Suprapubic skin (tissue), 4 donors: ENCODE measurements at regions not wholly inside any gene's neighbourhood (a gene's known extent, or its start where the extent isn't known, plus 50 kb on each side); places are given as distances from the start of the nearest gene placed in this dataset.

Experiments used
- EP300 ChIP-seq: sonication (generic); formaldehyde crosslinking; IDR thresholded peaks from one replicate; pipeline ENCODE4 v1.6.1; 2017; ENCODE audit warnings: antibody characterized with exemption
- POLR2A ChIP-seq, 2 donors: fragments of 450-650 bp; IDR thresholded peaks; one replicate each; pipeline ENCODE4 v1.6.1; 2017; ENCODE audit warnings: antibody characterized with exemption in 2 of 2, mild to moderate bottlenecking in 2 of 2, moderate library complexity in 2 of 2
- POLR2AphosphoS5 ChIP-seq, 3 donors: sonication (generic); formaldehyde crosslinking; IDR thresholded peaks; one replicate each; pipeline ENCODE4 v1.6.1; 2017; ENCODE audit warnings: antibody characterized with exemption in 3 of 3
- TF ChIP-seq, protein P1 (sequence below), 2 donors: fragments of 200-600 bp in 1 of 2; fragments of 450-650 bp in 1 of 2; sonication (generic) in 1 of 2; IDR thresholded peaks; one replicate each; pipeline ENCODE4 v1.5.1; 2016 to 2019; ENCODE audit warnings: antibody characterized with exemption in 2 of 2, mild to moderate bottlenecking in 1 of 2, moderate library complexity in 1 of 2

- TF ChIP-seq, protein P1, sequence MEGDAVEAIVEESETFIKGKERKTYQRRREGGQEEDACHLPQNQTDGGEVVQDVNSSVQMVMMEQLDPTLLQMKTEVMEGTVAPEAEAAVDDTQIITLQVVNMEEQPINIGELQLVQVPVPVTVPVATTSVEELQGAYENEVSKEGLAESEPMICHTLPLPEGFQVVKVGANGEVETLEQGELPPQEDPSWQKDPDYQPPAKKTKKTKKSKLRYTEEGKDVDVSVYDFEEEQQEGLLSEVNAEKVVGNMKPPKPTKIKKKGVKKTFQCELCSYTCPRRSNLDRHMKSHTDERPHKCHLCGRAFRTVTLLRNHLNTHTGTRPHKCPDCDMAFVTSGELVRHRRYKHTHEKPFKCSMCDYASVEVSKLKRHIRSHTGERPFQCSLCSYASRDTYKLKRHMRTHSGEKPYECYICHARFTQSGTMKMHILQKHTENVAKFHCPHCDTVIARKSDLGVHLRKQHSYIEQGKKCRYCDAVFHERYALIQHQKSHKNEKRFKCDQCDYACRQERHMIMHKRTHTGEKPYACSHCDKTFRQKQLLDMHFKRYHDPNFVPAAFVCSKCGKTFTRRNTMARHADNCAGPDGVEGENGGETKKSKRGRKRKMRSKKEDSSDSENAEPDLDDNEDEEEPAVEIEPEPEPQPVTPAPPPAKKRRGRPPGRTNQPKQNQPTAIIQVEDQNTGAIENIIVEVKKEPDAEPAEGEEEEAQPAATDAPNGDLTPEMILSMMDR (IDR thresholded peaks at IDR 0.05), result no peak
- TF ChIP-seq POLR2AphosphoS5 (IDR thresholded peaks at IDR 0.05), result no peak
- no peak for TF ChIP-seq POLR2A (IDR thresholded peaks at IDR 0.05)
- no peak for TF ChIP-seq EP300
These were observed 89.9 kb upstream of the RALGAPA2 start for GRCh38 chr20:20802328-20802727.
